ENCODE measurements at regions not wholly inside any gene's neighbourhood (a gene's known extent, or its start where the extent isn't known, plus 50 kb on each side); places are given as distances from the start of the nearest gene placed in this dataset.

- DNase-seq (ENCODE audit: extremely low spot score) = no peak
- ChIA-PET POLR2A (no interaction called here), CTCF (no interaction called here)
- TF ChIP-seq HDGF (IDR thresholded peaks at IDR 0.05; ENCODE audit: borderline replicate concordance) = no peak
- no peak for TF ChIP-seq BHLHE40 (IDR thresholded peaks at IDR 0.05; ENCODE audit: borderline replicate concordance)
- TF ChIP-seq SP1 (IDR thresholded peaks at IDR 0.05) = no peak
- TF ChIP-seq NFRKB (IDR thresholded peaks at IDR 0.05) = no peak
- TF ChIP-seq ARNT (IDR thresholded peaks at IDR 0.05) = no peak
- no peak for TF ChIP-seq FOXM1 (IDR thresholded peaks at IDR 0.05; ENCODE audit: borderline replicate concordance)
- no peak for TF ChIP-seq ELF4 (IDR thresholded peaks at IDR 0.05)
- no peak for TF ChIP-seq FOXK2 (IDR thresholded peaks at IDR 0.05)
- TF ChIP-seq FOXA1 (IDR thresholded peaks at IDR 0.05) = no peak
These were observed 53.9 kb downstream of the BARX1 start for GRCh38 chr9:93900971-93901861.

GRCh38 chr9:93900436-93900819, 54.7 kb downstream of the BARX1 start:
- DNase-seq (ENCODE audit: extremely low spot score) = no peak
- ChIA-PET CTCF (interaction anchor here (0.6 kb wide), 1 partner anchor 113 kb away, joined by 4 read pairs; no protein-coding TSS in a partner anchor), POLR2A (no interaction called here)
- no peak for TF ChIP-seq LEF1 (IDR thresholded peaks at IDR 0.05; ENCODE audit: borderline replicate concordance)
- TF ChIP-seq ARNT (IDR thresholded peaks at IDR 0.05) = no peak
- TF ChIP-seq BHLHE40 (IDR thresholded peaks at IDR 0.05; ENCODE audit: borderline replicate concordance) = no peak
- no peak for TF ChIP-seq L3MBTL2 (conservative IDR thresholded peaks at IDR 0.05)
- no peak for TF ChIP-seq ZNF384 (IDR thresholded peaks at IDR 0.05)
- no peak for TF ChIP-seq TARDBP (IDR thresholded peaks at IDR 0.05)
- TF ChIP-seq HDGF (IDR thresholded peaks at IDR 0.05; ENCODE audit: borderline replicate concordance) = no peak
- no peak for TF ChIP-seq PKNOX1 (IDR thresholded peaks at IDR 0.05)
- no peak for TF ChIP-seq SUZ12 (IDR thresholded peaks at IDR 0.05)
- no peak for TF ChIP-seq FOXA1 (IDR thresholded peaks at IDR 0.05)
- no peak for TF ChIP-seq CTBP1 (IDR thresholded peaks at IDR 0.05; ENCODE audit: borderline replicate concordance)
- no peak for TF ChIP-seq NFRKB (IDR thresholded peaks at IDR 0.05)
- TF ChIP-seq FOXM1 (IDR thresholded peaks at IDR 0.05; ENCODE audit: borderline replicate concordance) = no peak
- TF ChIP-seq SP1 (IDR thresholded peaks at IDR 0.05) = no peak
- no peak for TF ChIP-seq FOXK2 (IDR thresholded peaks at IDR 0.05)

- CTCF ChIA-PET = interaction anchor here (0.6 kb wide), 1 partner anchor 114 kb away, joined by 4 read pairs; no protein-coding TSS in a partner anchor
These were observed 55.3 kb downstream of the BARX1 start for GRCh38 chr9:93899609-93900435.

GRCh38 chr9:93898502-93899426, 56.4 kb downstream of the BARX1 start:
- DNase-seq (ENCODE audit: extremely low spot score) = no peak
- no peak for TF ChIP-seq SP1 (IDR thresholded peaks at IDR 0.05)
- TF ChIP-seq FOXA1 (IDR thresholded peaks at IDR 0.05) = no peak
- no peak for TF ChIP-seq L3MBTL2 (conservative IDR thresholded peaks at IDR 0.05)
- no peak for TF ChIP-seq FOXK2 (IDR thresholded peaks at IDR 0.05)
- no peak for TF ChIP-seq TARDBP (IDR thresholded peaks at IDR 0.05)
- TF ChIP-seq FOXM1 (IDR thresholded peaks at IDR 0.05; ENCODE audit: borderline replicate concordance) = no peak
- TF ChIP-seq ZNF384 (IDR thresholded peaks at IDR 0.05) = no peak
- TF ChIP-seq CTBP1 (IDR thresholded peaks at IDR 0.05; ENCODE audit: borderline replicate concordance) = no peak
- no peak for TF ChIP-seq HDGF (IDR thresholded peaks at IDR 0.05; ENCODE audit: borderline replicate concordance)
- TF ChIP-seq NFRKB (IDR thresholded peaks at IDR 0.05) = no peak
- no peak for TF ChIP-seq LEF1 (IDR thresholded peaks at IDR 0.05; ENCODE audit: borderline replicate concordance)
- no peak for TF ChIP-seq PKNOX1 (IDR thresholded peaks at IDR 0.05)
- no peak for TF ChIP-seq SUZ12 (IDR thresholded peaks at IDR 0.05)
- no peak for TF ChIP-seq ARNT (IDR thresholded peaks at IDR 0.05)
- no peak for TF ChIP-seq BHLHE40 (IDR thresholded peaks at IDR 0.05; ENCODE audit: borderline replicate concordance)
- no peak for TF ChIP-seq ELF4 (IDR thresholded peaks at IDR 0.05)
- POLR2A ChIA-PET = interaction anchor here (0.5 kb wide), 1 partner anchor 74 kb away, joined by 3 read pairs; no protein-coding TSS in a partner anchor
- CTCF ChIA-PET = no interaction called here

More at GRCh38 chr9:93899609-93900435, 55.3 kb downstream of the BARX1 start:
- POLR2A ChIA-PET = no interaction called here
- DNase-seq (ENCODE audit: extremely low spot score) = no peak
- TF ChIP-seq FOXM1 (IDR thresholded peaks at IDR 0.05; ENCODE audit: borderline replicate concordance) = no peak
- TF ChIP-seq TARDBP (IDR thresholded peaks at IDR 0.05) = no peak
- TF ChIP-seq CTBP1 (IDR thresholded peaks at IDR 0.05; ENCODE audit: borderline replicate concordance) = no peak
- TF ChIP-seq ARNT (IDR thresholded peaks at IDR 0.05) = no peak
- TF ChIP-seq NFRKB (IDR thresholded peaks at IDR 0.05) = no peak
- no peak for TF ChIP-seq SP1 (IDR thresholded peaks at IDR 0.05)
- no peak for TF ChIP-seq LEF1 (IDR thresholded peaks at IDR 0.05; ENCODE audit: borderline replicate concordance)

GRCh38 chr9:93898026-93898425, 57.1 kb downstream of the BARX1 start:
- ChIA-PET POLR2A (interaction anchor here (0.5 kb wide), 1 partner anchor 73 kb away, joined by 3 read pairs; no protein-coding TSS in a partner anchor), CTCF (no interaction called here)
- no peak for DNase-seq (ENCODE audit: extremely low spot score)
- no peak for TF ChIP-seq ARNT (IDR thresholded peaks at IDR 0.05)
- TF ChIP-seq LEF1 (IDR thresholded peaks at IDR 0.05; ENCODE audit: borderline replicate concordance) = no peak
- no peak for TF ChIP-seq FOXM1 (IDR thresholded peaks at IDR 0.05; ENCODE audit: borderline replicate concordance)
- TF ChIP-seq ELF4 (IDR thresholded peaks at IDR 0.05) = no peak
- no peak for TF ChIP-seq BHLHE40 (IDR thresholded peaks at IDR 0.05; ENCODE audit: borderline replicate concordance)
- TF ChIP-seq PKNOX1 (IDR thresholded peaks at IDR 0.05) = no peak
- no peak for TF ChIP-seq CTBP1 (IDR thresholded peaks at IDR 0.05; ENCODE audit: borderline replicate concordance)
- no peak for TF ChIP-seq FOXK2 (IDR thresholded peaks at IDR 0.05)
- TF ChIP-seq L3MBTL2 (conservative IDR thresholded peaks at IDR 0.05) = no peak
- TF ChIP-seq NFRKB (IDR thresholded peaks at IDR 0.05) = no peak
- TF ChIP-seq SP1 (IDR thresholded peaks at IDR 0.05) = no peak
- TF ChIP-seq HDGF (IDR thresholded peaks at IDR 0.05; ENCODE audit: borderline replicate concordance) = no peak
- no peak for TF ChIP-seq TARDBP (IDR thresholded peaks at IDR 0.05)
- no peak for TF ChIP-seq FOXA1 (IDR thresholded peaks at IDR 0.05)
- no peak for TF ChIP-seq SUZ12 (IDR thresholded peaks at IDR 0.05)
- no peak for TF ChIP-seq ZNF384 (IDR thresholded peaks at IDR 0.05)

Measured in HEK293T (cell line).